ENCODE measurements at regions not wholly inside any gene's neighbourhood (a gene's known extent, or its start where the extent isn't known, plus 50 kb on each side); places are given as distances from the start of the nearest gene placed in this dataset.

DNA sequence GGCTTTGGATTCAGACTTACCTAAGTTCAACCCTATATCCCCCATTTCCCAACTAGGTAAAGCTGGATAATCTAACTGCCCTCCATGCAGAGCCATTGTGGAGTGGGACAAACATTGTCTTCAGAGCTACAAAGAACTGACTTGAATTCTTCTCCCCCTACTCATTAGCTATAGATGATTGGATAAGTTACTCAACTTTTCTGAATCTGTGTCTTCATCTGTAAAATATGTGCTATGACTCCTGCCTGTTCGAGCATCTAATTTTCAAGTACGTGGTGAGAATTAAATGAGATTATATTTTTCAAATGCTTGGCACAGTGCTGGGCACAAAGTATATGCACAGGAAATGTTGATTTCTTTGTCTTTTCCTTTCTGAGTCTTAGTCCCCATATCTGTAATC lies 240.3 kb upstream of the TCF21 start:
- intact Hi-C loops (cut with DNase I; ENCODE audit: low total_unique reads), result no loop called here
- Histone ChIP-seq H3K4me3 (no peak overlapping the region), H3K4me1 (peaks cover 0 to 11% (median 0%) of the 10 kb centered on the region in 4 donors), H3K36me3 (no peaks in the 10 kb centered on the region), H3K27ac (no peak overlapping the region), H3K9me3 (no peaks in the 10 kb centered on the region), H3K27me3 (no peaks in the 10 kb centered on the region)
- TF ChIP-seq, protein P1, sequence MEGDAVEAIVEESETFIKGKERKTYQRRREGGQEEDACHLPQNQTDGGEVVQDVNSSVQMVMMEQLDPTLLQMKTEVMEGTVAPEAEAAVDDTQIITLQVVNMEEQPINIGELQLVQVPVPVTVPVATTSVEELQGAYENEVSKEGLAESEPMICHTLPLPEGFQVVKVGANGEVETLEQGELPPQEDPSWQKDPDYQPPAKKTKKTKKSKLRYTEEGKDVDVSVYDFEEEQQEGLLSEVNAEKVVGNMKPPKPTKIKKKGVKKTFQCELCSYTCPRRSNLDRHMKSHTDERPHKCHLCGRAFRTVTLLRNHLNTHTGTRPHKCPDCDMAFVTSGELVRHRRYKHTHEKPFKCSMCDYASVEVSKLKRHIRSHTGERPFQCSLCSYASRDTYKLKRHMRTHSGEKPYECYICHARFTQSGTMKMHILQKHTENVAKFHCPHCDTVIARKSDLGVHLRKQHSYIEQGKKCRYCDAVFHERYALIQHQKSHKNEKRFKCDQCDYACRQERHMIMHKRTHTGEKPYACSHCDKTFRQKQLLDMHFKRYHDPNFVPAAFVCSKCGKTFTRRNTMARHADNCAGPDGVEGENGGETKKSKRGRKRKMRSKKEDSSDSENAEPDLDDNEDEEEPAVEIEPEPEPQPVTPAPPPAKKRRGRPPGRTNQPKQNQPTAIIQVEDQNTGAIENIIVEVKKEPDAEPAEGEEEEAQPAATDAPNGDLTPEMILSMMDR (IDR thresholded peaks at IDR 0.05), result no peak
- no peak for DNase-seq

DNA sequence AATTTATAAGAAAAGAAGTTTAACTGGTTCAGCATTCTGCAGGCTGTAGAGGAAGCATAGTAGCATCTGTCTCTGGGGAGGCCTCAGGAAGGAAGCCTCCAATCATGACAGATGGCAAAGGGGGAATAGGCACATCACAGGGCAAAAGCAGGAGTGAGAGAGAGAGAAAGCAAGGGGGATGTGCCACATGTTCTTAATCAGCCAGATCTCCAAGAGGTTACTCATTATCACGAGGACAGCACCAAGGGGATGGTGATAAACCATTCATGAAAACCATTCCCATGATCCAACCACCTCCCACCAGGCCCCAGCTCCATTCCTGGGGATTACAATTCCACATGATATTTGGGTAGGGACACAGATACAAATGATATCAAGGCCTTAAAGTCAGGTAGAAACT lies 217.5 kb upstream of the TCF21 start:
- intact Hi-C loops (cut with DNase I; ENCODE audit: low total_unique reads), result no loop called here
- Histone ChIP-seq H3K27me3 (no peaks in the 10 kb centered on the region), H3K4me3 (no peak overlapping the region), H3K4me1 (no peaks in the 10 kb centered on the region), H3K36me3 (no peaks in the 10 kb centered on the region), H3K9me3 (no peaks in the 10 kb centered on the region), H3K27ac (no peak overlapping the region)
- TF ChIP-seq, protein P1 (IDR thresholded peaks at IDR 0.05), result no peak
- no peak for DNase-seq

DNA sequence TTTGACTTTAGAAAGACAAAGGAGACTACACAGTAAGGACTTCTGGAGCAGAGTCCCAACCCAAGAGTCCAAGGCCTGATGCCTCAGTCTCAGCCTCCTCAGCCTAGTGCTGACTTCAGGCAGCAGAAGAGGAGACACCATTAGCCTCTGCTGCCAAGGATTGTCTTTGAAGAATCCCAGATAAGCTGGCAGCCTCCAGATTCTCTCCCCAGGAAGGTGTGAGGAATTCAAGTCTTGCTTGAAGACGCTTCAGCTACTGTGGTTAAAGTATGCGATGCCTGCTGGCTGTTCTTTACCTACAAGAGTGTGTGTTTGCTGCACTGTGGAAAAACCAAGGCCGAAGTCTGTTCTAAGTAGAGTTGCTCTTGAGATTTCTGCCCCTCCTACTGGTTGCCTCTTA lies 215.9 kb upstream of the TCF21 start:
- Histone ChIP-seq H3K4me3 (no peak overlapping the region), H3K27ac (no peak overlapping the region), H3K9me3 (no peaks in the 10 kb centered on the region), H3K36me3 (no peaks in the 10 kb centered on the region), H3K4me1 (no peaks in the 10 kb centered on the region), H3K27me3 (no peaks in the 10 kb centered on the region)
- intact Hi-C loops (cut with DNase I; ENCODE audit: low total_unique reads), result no loop called here
- TF ChIP-seq, protein P1 (IDR thresholded peaks at IDR 0.05), result no peak
- no peak for DNase-seq

DNA sequence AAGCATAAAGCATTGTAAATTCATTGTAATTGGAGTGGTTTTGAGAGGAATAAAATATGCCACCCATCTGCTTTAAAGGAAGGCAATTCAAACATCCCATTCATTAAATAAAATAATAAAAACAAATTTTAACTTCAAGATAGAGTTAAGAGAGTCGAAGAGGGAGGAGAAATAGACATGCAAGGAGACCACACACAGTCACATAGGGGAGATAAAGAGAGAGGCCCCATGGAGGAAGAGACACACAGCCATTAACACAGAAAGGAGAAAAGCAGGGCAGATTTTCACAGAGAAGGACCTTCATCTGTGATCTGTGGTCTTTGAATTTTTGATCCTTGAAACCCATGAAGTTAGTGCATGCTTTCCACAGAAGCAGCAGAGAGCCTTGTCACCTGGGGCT lies 214.3 kb upstream of the TCF21 start:
- H3K36me3 ChIP-seq, result no peaks in the 10 kb centered on the region
- TF ChIP-seq, protein P1 (IDR thresholded peaks at IDR 0.05), result no peak
- no peaks in the 10 kb centered on the region for H3K9me3 ChIP-seq
- H3K27me3 ChIP-seq, result no peaks in the 10 kb centered on the region
- intact Hi-C loops (cut with DNase I; ENCODE audit: low total_unique reads), result no loop called here
- H3K4me1 ChIP-seq, result no peaks in the 10 kb centered on the region
- H3K27ac ChIP-seq, result no peak overlapping the region
- no peak overlapping the region for H3K4me3 ChIP-seq
- no peak for DNase-seq

DNA sequence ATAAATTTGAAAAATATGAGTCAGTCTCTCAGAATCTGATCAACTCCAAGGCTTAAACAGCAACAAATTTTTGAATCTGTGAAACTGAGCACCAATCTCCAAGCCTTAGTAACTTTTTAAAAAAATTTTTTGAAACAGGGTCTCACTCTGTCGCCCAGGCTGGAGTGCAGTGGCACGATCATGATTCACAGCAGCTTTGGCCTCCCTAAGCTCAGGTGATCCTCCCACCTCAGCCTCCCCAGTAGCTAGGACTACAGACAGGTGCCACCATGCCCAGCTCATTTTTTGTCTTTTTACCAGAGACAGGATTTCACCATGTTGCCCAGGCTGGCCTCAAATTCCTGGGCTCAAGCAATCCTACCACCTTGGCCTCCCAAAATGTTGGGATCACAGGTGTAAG lies 207.9 kb upstream of the TCF21 start:
- no peaks in the 10 kb centered on the region for H3K36me3 ChIP-seq
- TF ChIP-seq, protein P1 (IDR thresholded peaks at IDR 0.05), result no peak
- H3K9me3 ChIP-seq, result no peaks in the 10 kb centered on the region
- no peak overlapping the region for H3K27ac ChIP-seq
- H3K27me3 ChIP-seq, result no peaks in the 10 kb centered on the region
- H3K4me3 ChIP-seq, result no peak overlapping the region
- intact Hi-C loops (cut with DNase I; ENCODE audit: low total_unique reads), result no loop called here
- DNase-seq, result no peak
- peaks cover 0 to 15% (median 0%) of the 10 kb centered on the region in 4 donors for H3K4me1 ChIP-seq

DNA sequence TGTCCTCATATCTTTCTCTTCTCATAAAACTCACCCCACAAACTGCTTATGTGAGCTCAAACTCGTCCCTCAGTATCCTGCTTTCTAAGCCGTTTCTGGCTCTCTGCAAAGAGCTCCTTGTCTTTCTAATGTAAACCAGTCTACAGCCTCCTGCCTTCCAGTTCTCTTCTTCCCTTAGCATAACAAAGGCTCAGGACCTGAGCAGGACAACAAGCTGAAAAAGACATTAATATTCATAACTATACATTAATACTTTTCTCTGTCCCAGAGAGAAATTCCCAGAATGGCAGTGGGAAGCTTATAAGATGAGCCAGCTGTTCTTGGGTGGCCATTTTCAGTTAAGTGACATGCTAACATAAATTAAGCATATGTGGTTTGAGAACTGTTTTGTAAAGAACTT lies 207.0 kb upstream of the TCF21 start:
- intact Hi-C loops (cut with DNase I; ENCODE audit: low total_unique reads), result no loop called here
- no peak overlapping the region for H3K4me3 ChIP-seq

More for the DNA sequence above, 207.0 kb upstream of the TCF21 start:
- H3K4me1 ChIP-seq, result peaks cover 0 to 15% (median 0%) of the 10 kb centered on the region in 4 donors
- TF ChIP-seq, protein P1 (IDR thresholded peaks at IDR 0.05), result no peak
- DNase-seq, result no peak
- no peak overlapping the region for H3K27ac ChIP-seq
- H3K27me3 ChIP-seq, result no peaks in the 10 kb centered on the region
- no peaks in the 10 kb centered on the region for H3K36me3 ChIP-seq
- H3K9me3 ChIP-seq, result no peaks in the 10 kb centered on the region

All from tibial artery (tissue), 4 donors.